SU-DHL-6 (cell line): ENCODE measurements at regions not wholly inside any gene's neighbourhood (a gene's known extent, or its start where the extent isn't known, plus 50 kb on each side); places are given as distances from the start of the nearest gene placed in this dataset.
"Not testable (repeated sequence)": the region's sequence is repeated elsewhere in the genome, so short reads cannot be mapped to it uniquely, and the experiment has no call there.

Source experiments
- H2AFZ ChIP-seq: fragments of 200-600 bp; sonication (generic); 2 replicates; pipeline ENCODE4 v1.6.1; 2014; ENCODE audit warnings: low read depth, mild to moderate bottlenecking, moderate library complexity, mixed read lengths, antibody characterized with exemption, low read length; ENCODE audit not compliant: severe bottlenecking
- H3F3A ChIP-seq: fragments of 200-600 bp; shearing (Covaris generic); 2 replicates; pipeline ENCODE4 v1.6.0; 2016; ENCODE audit warnings: antibody characterized with exemption, mild to moderate bottlenecking; ENCODE audit not compliant: insufficient read depth
- H3K27ac ChIP-seq: fragments of 200-600 bp; sonication (generic); 2 replicates; pipeline ENCODE4 v1.5.1; 2016; ENCODE audit warnings: low read depth, mild to moderate bottlenecking, low read length, moderate library complexity, mixed read lengths
- H3K27me3 ChIP-seq: fragments of 200-600 bp; sonication (generic), shearing (Covaris generic); 2 replicates; pipeline ENCODE4 v1.6.0; 2014; ENCODE audit warnings: mild to moderate bottlenecking, low read length
- H3K36me3 ChIP-seq: fragments of 200-600 bp; sonication (generic); 2 replicates; pipeline ENCODE4 v1.6.1; 2014; ENCODE audit warnings: mild to moderate bottlenecking, low read length, mixed read lengths
- H3K4me2 ChIP-seq: fragments of 300-600, 200-600 bp; shearing (Covaris generic), sonication (generic); 2 replicates; pipeline ENCODE4 v1.6.0; 2014; ENCODE audit warnings: low read length, low read depth, mild to moderate bottlenecking; ENCODE audit not compliant: poor library complexity, severe bottlenecking
- H3K4me3 ChIP-seq: fragments of 200-600 bp; sonication (generic); 2 replicates; pipeline ENCODE4 v1.5.1; 2014; ENCODE audit warnings: antibody characterized with exemption, low read length, mild to moderate bottlenecking, mixed read lengths; ENCODE audit not compliant: insufficient read depth, poor library complexity, severe bottlenecking
- H3K79me2 ChIP-seq: fragments of 200-600 bp; sonication (generic); 2 replicates; pipeline ENCODE4 v1.6.1; 2014; ENCODE audit warnings: mild to moderate bottlenecking, low read length, moderate library complexity; ENCODE audit not compliant: insufficient read depth
- H3K9ac ChIP-seq: fragments of 200-600 bp; sonication (generic); 2 replicates; pipeline ENCODE4 v1.7.0; 2014; ENCODE audit warnings: mild to moderate bottlenecking, low read length
- H3K9me2 ChIP-seq: fragments of 200-600 bp; sonication (generic); replicated peaks from 2 replicates; pipeline ENCODE4 v1.6.1; 2014; ENCODE audit warnings: low read length; ENCODE audit not compliant: insufficient read depth
- H3K9me3 ChIP-seq: fragments of 200-600 bp; sonication (generic); 2 replicates; pipeline ENCODE4 v1.6.1; 2014; ENCODE audit warnings: low read length, mixed read lengths; ENCODE audit not compliant: insufficient read depth
- H4K20me1 ChIP-seq: fragments of 200-600 bp; sonication (generic); 2 replicates; pipeline ENCODE4 v1.6.1; 2014; ENCODE audit warnings: low read depth, mild to moderate bottlenecking, antibody characterized with exemption, low read length, moderate library complexity, mixed read lengths
- CTCF ChIP-seq: fragments of 200-600 bp; sonication (generic); IDR thresholded peaks from one replicate; pipeline ENCODE4 v1.5.1; 2017; ENCODE audit warnings: antibody characterized with exemption, mild to moderate bottlenecking, low read length, moderate library complexity; ENCODE audit not compliant: insufficient read depth, poor library complexity, severe bottlenecking
- EZH2phosphoT487 ChIP-seq: fragments of 200-600 bp; sonication (generic), shearing (Covaris generic); conservative IDR thresholded peaks from 2 replicates; pipeline ENCODE4 v1.6.1; 2018; ENCODE audit warnings: mild to moderate bottlenecking, antibody characterized with exemption, low read length, moderate library complexity, mixed read lengths

- not testable (repeated sequence) for H3F3A ChIP-seq, H3K79me2 ChIP-seq, H3K9me2 ChIP-seq, H3K27ac ChIP-seq, H3K9ac ChIP-seq, H3K36me3 ChIP-seq, H3K9me3 ChIP-seq, H4K20me1 ChIP-seq, H3K4me2 ChIP-seq, H2AFZ ChIP-seq, H3K4me3 ChIP-seq, H3K27me3 ChIP-seq
Measured at GRCh38 chr10:27313586-27313985, 73.0 kb upstream of the ACBD5 start.

- TF ChIP-seq EZH2phosphoT487 (no peak), CTCF (no peak)
- H3K9me2 ChIP-seq: no peaks in the 10 kb centered on the region
- no peaks in the 10 kb centered on the region for H3K36me3 ChIP-seq
Measured at GRCh38 chr10:27312854-27313253, 72.3 kb upstream of the ACBD5 start.

GRCh38 chr10:27311809-27312208 lies 71.2 kb upstream of the ACBD5 start:
- H3K79me2 ChIP-seq, H3K4me2 ChIP-seq, H3K4me3 ChIP-seq, H3K9me3 ChIP-seq, H3F3A ChIP-seq, H2AFZ ChIP-seq, H3K9ac ChIP-seq, H3K27me3 ChIP-seq, H3K27ac ChIP-seq, H4K20me1 ChIP-seq, H3K9me2 ChIP-seq, H3K36me3 ChIP-seq: not testable (repeated sequence)

More at GRCh38 chr10:27312854-27313253, 72.3 kb upstream of the ACBD5 start:
- H2AFZ ChIP-seq: no peak overlapping the region
- H3K4me2 ChIP-seq: no peak overlapping the region
- H3K9ac ChIP-seq: no peak overlapping the region
- no peaks in the 10 kb centered on the region for H3K9me3 ChIP-seq
- no peak overlapping the region for H3K27ac ChIP-seq
- no peaks in the 10 kb centered on the region for H3K79me2 ChIP-seq
- H4K20me1 ChIP-seq: no peaks in the 10 kb centered on the region
- H3K27me3 ChIP-seq: no peaks in the 10 kb centered on the region
- H3F3A ChIP-seq: no peaks in the 10 kb centered on the region; the same call in 1 of the 2 replicates
- H3K4me3 ChIP-seq: no peak overlapping the region

GRCh38 chr10:27298522-27298850 lies 57.9 kb upstream of the ACBD5 start:
- H3F3A ChIP-seq, H3K27me3 ChIP-seq, H3K79me2 ChIP-seq, H3K36me3 ChIP-seq, H3K4me3 ChIP-seq, H4K20me1 ChIP-seq, H3K9me2 ChIP-seq, H3K27ac ChIP-seq, H3K9ac ChIP-seq, H3K4me2 ChIP-seq, H3K9me3 ChIP-seq, H2AFZ ChIP-seq: not testable (repeated sequence)

GRCh38 chr10:27297844-27298521 lies 57.4 kb upstream of the ACBD5 start:
- Histone ChIP-seq H3K36me3 (no peaks in the 10 kb centered on the region), H3K4me2 (no peak overlapping the region), H3K27ac (no peak overlapping the region), H3F3A (no peaks in the 10 kb centered on the region), H2AFZ (no peak overlapping the region), H3K4me3 (no peak overlapping the region), H3K9ac (no peak overlapping the region), H3K9me2 (no peaks in the 10 kb centered on the region), H4K20me1 (no peaks in the 10 kb centered on the region), H3K27me3 (no peaks in the 10 kb centered on the region), H3K9me3 (no peaks in the 10 kb centered on the region), H3K79me2 (no peaks in the 10 kb centered on the region)
- TF ChIP-seq CTCF: no peak
- no peak for TF ChIP-seq EZH2phosphoT487

- not testable (repeated sequence) for H4K20me1 ChIP-seq, H3K79me2 ChIP-seq, H3K9ac ChIP-seq, H3K27ac ChIP-seq, H3K27me3 ChIP-seq, H3K36me3 ChIP-seq, H3F3A ChIP-seq, H3K9me3 ChIP-seq, H2AFZ ChIP-seq, H3K4me2 ChIP-seq, H3K9me2 ChIP-seq, H3K4me3 ChIP-seq
Measured at GRCh38 chr10:27296285-27296684, 55.7 kb upstream of the ACBD5 start.
